SK-N-SH treated with all-trans-retinoic acid at 6 μM for 48 hours (cell line): ENCODE measurements at regions not wholly inside any gene's neighbourhood (a gene's known extent, or its start where the extent isn't known, plus 50 kb on each side); places are given as distances from the start of the nearest gene placed in this dataset.

Source experiments
- ATAC-seq: fragments of 200-7000 bp; cut with Tn5 transposase; 3 replicates; pipeline ENCODE4 v1.9.1; 2020; ENCODE audit warnings: mild to moderate bottlenecking, moderate library complexity
- ARNTL ChIP-seq: fragments of 450-650 bp; formaldehyde crosslinking; IDR thresholded peaks from 2 replicates; pipeline ENCODE4 v1.5.0; 2020; ENCODE audit warnings: low read depth, mild to moderate bottlenecking, moderate library complexity, borderline replicate concordance
- BACH2 ChIP-seq: fragments of 250-450 bp; sonication (Bioruptor Pico); IDR thresholded peaks from 2 replicates; pipeline ENCODE4 v1.9.0; 2021; ENCODE audit warnings: mild to moderate bottlenecking, borderline replicate concordance
- CSDC2 ChIP-seq: fragments of 250-450 bp; sonication (Bioruptor Pico); IDR thresholded peaks from 2 replicates; pipeline ENCODE4 v1.5.0; 2020; ENCODE audit warnings: mild to moderate bottlenecking, moderate library complexity
- GLIS3 ChIP-seq: fragments of 250-450 bp; sonication (Bioruptor Pico); IDR thresholded peaks from 2 replicates; pipeline ENCODE4 v1.5.0; 2020; ENCODE audit warnings: mild to moderate bottlenecking, moderate library complexity
- ISL1 ChIP-seq: fragments of 250-450 bp; sonication (Bioruptor Pico); IDR thresholded peaks from 2 replicates; pipeline ENCODE4 v2.1.2; 2022; ENCODE audit warnings: mild to moderate bottlenecking, moderate library complexity
- OSR1 ChIP-seq: fragments of 250-450 bp; sonication (Bioruptor Pico); IDR thresholded peaks from 2 replicates; pipeline ENCODE4 v1.8.0; 2022; ENCODE audit warnings: moderate library complexity, mild to moderate bottlenecking, inconsistent platforms
- PPARA ChIP-seq: fragments of 250-450 bp; sonication (Bioruptor Pico); IDR thresholded peaks from 2 replicates; pipeline ENCODE4 v1.5.0; 2020; ENCODE audit warnings: mild to moderate bottlenecking, borderline replicate concordance
- RARB ChIP-seq: fragments of 250-450 bp; sonication (Bioruptor Pico); IDR thresholded peaks from 2 replicates; pipeline ENCODE4 v1.8.0; 2021; ENCODE audit warnings: mild to moderate bottlenecking, moderate library complexity
- TCF4 ChIP-seq: fragments of 250-450 bp; sonication (Bioruptor Pico); IDR thresholded peaks from 2 replicates; pipeline ENCODE4 v1.8.0; 2021; ENCODE audit warnings: mild to moderate bottlenecking, moderate library complexity, borderline replicate concordance
- ZC3H10 ChIP-seq: fragments of 250-450 bp; sonication (Bioruptor Pico); IDR thresholded peaks from 2 replicates; pipeline ENCODE4 v1.5.1; 2021; ENCODE audit warnings: mild to moderate bottlenecking, moderate library complexity
- ZFP3 ChIP-seq: fragments of 250-450 bp; sonication (Bioruptor Pico); IDR thresholded peaks from 2 replicates; pipeline ENCODE4 v1.5.0; 2020; ENCODE audit warnings: mild to moderate bottlenecking, moderate library complexity
- ZFP30 ChIP-seq: fragments of 450-650 bp; formaldehyde crosslinking; IDR thresholded peaks from 2 replicates; pipeline ENCODE4 v1.5.0; 2022; ENCODE audit warnings: mild to moderate bottlenecking, moderate library complexity
- TF ChIP-seq, protein P1 (sequence below): fragments of 250-450 bp; sonication (Bioruptor Pico); IDR thresholded peaks from 2 replicates; pipeline ENCODE4 v1.5.1; 2020; ENCODE audit warnings: low read depth, mild to moderate bottlenecking, moderate library complexity
- TF ChIP-seq, protein P2 (sequence below): fragments of 250-450 bp; sonication (Bioruptor Pico); IDR thresholded peaks from 2 replicates; pipeline ENCODE4 v1.8.0; 2021; ENCODE audit warnings: low read depth, mild to moderate bottlenecking, moderate library complexity, borderline replicate concordance
- TF ChIP-seq, protein P3 (sequence below): fragments of 250-450 bp; sonication (Bioruptor Pico); IDR thresholded peaks from 2 replicates; pipeline ENCODE4 v1.5.0; 2020; ENCODE audit warnings: mild to moderate bottlenecking, moderate library complexity
- TF ChIP-seq, protein P4 (sequence below): fragments of 250-450 bp; sonication (Bioruptor Pico); IDR thresholded peaks from 2 replicates; pipeline ENCODE4 v1.8.0; 2020; ENCODE audit warnings: mild to moderate bottlenecking, moderate library complexity, borderline replicate concordance
- TF ChIP-seq, protein P5 (sequence below): fragments of 250-450 bp; sonication (Bioruptor Pico); IDR thresholded peaks from 2 replicates; pipeline ENCODE4 v1.5.1; 2021; ENCODE audit warnings: mild to moderate bottlenecking, moderate library complexity

DNA sequence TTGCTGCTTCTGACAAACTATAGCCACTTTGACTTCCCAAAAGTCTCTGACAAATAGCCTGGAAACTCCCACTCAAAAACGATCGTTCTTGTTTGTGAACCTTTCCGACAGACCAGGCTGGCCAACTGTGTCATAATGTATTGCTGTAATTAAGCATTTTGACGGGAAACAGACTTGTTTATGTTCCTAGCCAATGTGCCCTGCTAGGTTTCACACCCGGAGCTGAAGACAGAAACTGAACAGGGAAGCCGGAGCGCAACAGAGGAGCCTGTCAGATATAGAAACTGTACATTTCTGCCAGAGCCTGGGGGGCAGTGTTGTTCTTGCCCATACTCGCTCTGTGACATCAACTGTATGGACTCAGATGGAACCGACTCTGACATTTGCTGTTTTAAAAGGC lies 55.3 kb upstream of the C7orf33 start:
- TF ChIP-seq, protein P1, sequence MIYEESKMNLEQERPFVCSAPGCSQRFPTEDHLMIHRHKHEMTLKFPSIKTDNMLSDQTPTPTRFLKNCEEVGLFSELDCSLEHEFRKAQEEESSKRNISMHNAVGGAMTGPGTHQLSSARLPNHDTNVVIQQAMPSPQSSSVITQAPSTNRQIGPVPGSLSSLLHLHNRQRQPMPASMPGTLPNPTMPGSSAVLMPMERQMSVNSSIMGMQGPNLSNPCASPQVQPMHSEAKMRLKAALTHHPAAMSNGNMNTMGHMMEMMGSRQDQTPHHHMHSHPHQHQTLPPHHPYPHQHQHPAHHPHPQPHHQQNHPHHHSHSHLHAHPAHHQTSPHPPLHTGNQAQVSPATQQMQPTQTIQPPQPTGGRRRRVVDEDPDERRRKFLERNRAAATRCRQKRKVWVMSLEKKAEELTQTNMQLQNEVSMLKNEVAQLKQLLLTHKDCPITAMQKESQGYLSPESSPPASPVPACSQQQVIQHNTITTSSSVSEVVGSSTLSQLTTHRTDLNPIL = no peak
- TF ChIP-seq ZFP30 (CRISPR knock-in tag) (no peak), OSR1 (CRISPR knock-in tag) (no peak), TCF4 (CRISPR knock-in tag) (no peak), ZC3H10 (CRISPR knock-in tag) (no peak), ARNTL (CRISPR knock-in tag) (no peak), ISL1 (CRISPR knock-in tag) (no peak)
- TF ChIP-seq, protein P2, sequence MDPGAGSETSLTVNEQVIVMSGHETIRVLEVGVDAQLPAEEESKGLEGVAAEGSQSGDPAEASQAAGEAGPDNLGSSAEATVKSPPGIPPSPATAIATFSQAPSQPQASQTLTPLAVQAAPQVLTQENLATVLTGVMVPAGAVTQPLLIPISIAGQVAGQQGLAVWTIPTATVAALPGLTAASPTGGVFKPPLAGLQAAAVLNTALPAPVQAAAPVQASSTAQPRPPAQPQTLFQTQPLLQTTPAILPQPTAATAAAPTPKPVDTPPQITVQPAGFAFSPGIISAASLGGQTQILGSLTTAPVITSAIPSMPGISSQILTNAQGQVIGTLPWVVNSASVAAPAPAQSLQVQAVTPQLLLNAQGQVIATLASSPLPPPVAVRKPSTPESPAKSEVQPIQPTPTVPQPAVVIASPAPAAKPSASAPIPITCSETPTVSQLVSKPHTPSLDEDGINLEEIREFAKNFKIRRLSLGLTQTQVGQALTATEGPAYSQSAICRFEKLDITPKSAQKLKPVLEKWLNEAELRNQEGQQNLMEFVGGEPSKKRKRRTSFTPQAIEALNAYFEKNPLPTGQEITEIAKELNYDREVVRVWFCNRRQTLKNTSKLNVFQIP = no peak
- TF ChIP-seq, protein P3, sequence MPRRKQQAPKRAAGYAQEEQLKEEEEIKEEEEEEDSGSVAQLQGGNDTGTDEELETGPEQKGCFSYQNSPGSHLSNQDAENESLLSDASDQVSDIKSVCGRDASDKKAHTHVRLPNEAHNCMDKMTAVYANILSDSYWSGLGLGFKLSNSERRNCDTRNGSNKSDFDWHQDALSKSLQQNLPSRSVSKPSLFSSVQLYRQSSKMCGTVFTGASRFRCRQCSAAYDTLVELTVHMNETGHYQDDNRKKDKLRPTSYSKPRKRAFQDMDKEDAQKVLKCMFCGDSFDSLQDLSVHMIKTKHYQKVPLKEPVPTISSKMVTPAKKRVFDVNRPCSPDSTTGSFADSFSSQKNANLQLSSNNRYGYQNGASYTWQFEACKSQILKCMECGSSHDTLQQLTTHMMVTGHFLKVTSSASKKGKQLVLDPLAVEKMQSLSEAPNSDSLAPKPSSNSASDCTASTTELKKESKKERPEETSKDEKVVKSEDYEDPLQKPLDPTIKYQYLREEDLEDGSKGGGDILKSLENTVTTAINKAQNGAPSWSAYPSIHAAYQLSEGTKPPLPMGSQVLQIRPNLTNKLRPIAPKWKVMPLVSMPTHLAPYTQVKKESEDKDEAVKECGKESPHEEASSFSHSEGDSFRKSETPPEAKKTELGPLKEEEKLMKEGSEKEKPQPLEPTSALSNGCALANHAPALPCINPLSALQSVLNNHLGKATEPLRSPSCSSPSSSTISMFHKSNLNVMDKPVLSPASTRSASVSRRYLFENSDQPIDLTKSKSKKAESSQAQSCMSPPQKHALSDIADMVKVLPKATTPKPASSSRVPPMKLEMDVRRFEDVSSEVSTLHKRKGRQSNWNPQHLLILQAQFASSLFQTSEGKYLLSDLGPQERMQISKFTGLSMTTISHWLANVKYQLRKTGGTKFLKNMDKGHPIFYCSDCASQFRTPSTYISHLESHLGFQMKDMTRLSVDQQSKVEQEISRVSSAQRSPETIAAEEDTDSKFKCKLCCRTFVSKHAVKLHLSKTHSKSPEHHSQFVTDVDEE (CRISPR knock-in tag) = no peak
- peak; percentile 93 for ATAC-seq

DNA sequence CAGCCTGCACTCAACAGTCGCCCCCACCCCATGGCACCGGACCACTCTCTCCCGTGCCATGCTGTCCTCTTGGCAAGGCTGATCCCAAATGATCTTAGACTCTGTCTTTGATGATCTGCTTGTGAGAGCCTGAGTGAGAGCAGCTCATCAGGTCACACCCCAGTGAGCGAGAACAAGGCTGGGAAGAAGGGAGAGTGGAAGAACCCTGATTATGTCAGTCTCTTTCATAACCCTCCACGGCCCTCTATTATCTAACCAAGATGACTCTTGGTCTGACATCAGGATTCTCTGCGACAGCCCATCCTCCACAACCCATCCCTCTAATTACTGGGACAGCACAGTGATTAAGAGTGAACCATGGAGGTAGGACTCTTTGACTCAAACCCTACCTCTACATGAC lies 53.1 kb upstream of the C7orf33 start:
- no peak for TF ChIP-seq RARB (CRISPR knock-in tag)
- TF ChIP-seq, protein P4, sequence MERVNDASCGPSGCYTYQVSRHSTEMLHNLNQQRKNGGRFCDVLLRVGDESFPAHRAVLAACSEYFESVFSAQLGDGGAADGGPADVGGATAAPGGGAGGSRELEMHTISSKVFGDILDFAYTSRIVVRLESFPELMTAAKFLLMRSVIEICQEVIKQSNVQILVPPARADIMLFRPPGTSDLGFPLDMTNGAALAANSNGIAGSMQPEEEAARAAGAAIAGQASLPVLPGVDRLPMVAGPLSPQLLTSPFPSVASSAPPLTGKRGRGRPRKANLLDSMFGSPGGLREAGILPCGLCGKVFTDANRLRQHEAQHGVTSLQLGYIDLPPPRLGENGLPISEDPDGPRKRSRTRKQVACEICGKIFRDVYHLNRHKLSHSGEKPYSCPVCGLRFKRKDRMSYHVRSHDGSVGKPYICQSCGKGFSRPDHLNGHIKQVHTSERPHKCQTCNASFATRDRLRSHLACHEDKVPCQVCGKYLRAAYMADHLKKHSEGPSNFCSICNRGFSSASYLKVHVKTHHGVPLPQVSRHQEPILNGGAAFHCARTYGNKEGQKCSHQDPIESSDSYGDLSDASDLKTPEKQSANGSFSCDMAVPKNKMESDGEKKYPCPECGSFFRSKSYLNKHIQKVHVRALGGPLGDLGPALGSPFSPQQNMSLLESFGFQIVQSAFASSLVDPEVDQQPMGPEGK (CRISPR knock-in tag) = no peak
- no peak for TF ChIP-seq CSDC2 (CRISPR knock-in tag)
- TF ChIP-seq PPARA (CRISPR knock-in tag) = no peak
- TF ChIP-seq, protein P5, sequence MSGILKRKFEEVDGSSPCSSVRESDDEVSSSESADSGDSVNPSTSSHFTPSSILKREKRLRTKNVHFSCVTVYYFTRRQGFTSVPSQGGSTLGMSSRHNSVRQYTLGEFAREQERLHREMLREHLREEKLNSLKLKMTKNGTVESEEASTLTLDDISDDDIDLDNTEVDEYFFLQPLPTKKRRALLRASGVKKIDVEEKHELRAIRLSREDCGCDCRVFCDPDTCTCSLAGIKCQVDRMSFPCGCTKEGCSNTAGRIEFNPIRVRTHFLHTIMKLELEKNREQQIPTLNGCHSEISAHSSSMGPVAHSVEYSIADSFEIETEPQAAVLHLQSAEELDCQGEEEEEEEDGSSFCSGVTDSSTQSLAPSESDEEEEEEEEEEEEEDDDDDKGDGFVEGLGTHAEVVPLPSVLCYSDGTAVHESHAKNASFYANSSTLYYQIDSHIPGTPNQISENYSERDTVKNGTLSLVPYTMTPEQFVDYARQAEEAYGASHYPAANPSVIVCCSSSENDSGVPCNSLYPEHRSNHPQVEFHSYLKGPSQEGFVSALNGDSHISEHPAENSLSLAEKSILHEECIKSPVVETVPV = no peak
- TF ChIP-seq TCF4 (CRISPR knock-in tag) = no peak
- TF ChIP-seq BACH2 = no peak
- TF ChIP-seq, protein P3 (CRISPR knock-in tag) = no peak
- ATAC-seq = no peak

DNA sequence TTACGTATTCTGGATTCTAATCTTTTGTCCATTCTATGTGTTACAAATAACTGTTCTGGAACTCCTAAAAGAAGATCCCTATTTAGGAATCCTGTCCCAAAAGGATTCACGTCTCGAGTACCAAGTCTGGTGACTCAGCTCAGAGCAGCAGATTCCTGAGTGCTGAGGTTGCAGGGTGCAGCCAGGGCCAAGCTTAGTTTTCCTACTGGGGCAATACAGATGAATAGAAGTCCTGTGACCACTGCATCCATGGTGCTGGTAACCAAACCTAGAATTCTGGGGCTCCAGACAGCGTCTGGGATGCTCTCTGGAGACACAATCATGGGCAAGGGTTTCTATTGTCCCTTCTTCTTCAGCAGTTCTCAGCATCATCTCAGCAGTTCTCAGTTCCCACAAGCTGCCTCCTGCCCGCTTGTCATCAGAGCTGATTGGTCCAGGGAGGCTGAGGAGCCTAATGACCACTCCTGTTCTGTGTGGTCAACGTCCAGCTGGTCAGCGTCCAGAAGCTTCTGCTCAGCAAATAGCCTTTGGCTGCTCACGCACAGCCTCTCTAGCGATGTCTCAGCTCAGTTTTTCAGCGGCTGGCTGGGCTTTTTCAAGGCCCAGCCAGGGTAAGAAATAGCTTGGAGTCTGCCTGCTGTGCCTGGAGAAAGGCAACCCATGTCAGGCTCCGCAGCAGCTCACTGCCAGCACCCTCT lies 50.4 kb upstream of the C7orf33 start:
- TF ChIP-seq ZFP3 (CRISPR knock-in tag) (peak; percentile 97), GLIS3 (CRISPR knock-in tag) (no peak)
- peak; percentile 94 for ATAC-seq
